NCI-H748 treated with DMSO at 0.1 percent for 48 hours (cell line): ENCODE measurements at regions not wholly inside any gene's neighbourhood (a gene's known extent, or its start where the extent isn't known, plus 50 kb on each side); places are given as distances from the start of the nearest gene placed in this dataset.

Experiments used
- DNase-seq: peaks from one replicate; lab custom pipeline; 2025; lab: John Stamatoyannopoulos, UW

- DNase-seq: peak; percentile 68
Observed at GRCh38 chr7:21092766-21093702, 306.3 kb upstream of the SP8 start.

GRCh38 chr7:21094589-21094988 lies 307.9 kb upstream of the SP8 start:
- DNase-seq: no peak

GRCh38 chr7:21099432-21099831 lies 312.7 kb upstream of the SP8 start:
- DNase-seq: no peak

GRCh38 chr7:21099955-21100354 lies 313.3 kb upstream of the SP8 start:
- DNase-seq: no peak

GRCh38 chr7:21101541-21101940 lies 314.9 kb upstream of the SP8 start:
- no peak for DNase-seq

- DNase-seq: no peak
Observed at GRCh38 chr7:21103426-21104123, 316.9 kb upstream of the SP8 start.

GRCh38 chr7:21104124-21104500 lies 317.4 kb upstream of the SP8 start:
- DNase-seq: no peak

GRCh38 chr7:21106296-21106732 lies 319.6 kb upstream of the SP8 start:
- no peak for DNase-seq

GRCh38 chr7:21107101-21107500 lies 320.4 kb upstream of the SP8 start:
- DNase-seq: no peak

- peak; percentile 48 for DNase-seq
Observed at GRCh38 chr7:21108182-21108581, 319.7 kb upstream of the SP4 start.

- DNase-seq: no peak
Observed at GRCh38 chr7:21113609-21114415, 314.1 kb upstream of the SP4 start.

GRCh38 chr7:21123586-21123985 lies 304.3 kb upstream of the SP4 start:
- no peak for DNase-seq

- no peak for DNase-seq
Observed at GRCh38 chr7:21125297-21125696, 302.6 kb upstream of the SP4 start.

- peak; percentile 58 for DNase-seq
Observed at GRCh38 chr7:21128062-21128817, 299.6 kb upstream of the SP4 start.

GRCh38 chr7:21131897-21132296 lies 296.0 kb upstream of the SP4 start:
- no peak for DNase-seq

- no peak for DNase-seq
Observed at GRCh38 chr7:21134631-21135030, 293.3 kb upstream of the SP4 start.

GRCh38 chr7:21135437-21135836 lies 292.4 kb upstream of the SP4 start:
- DNase-seq: no peak

GRCh38 chr7:21137640-21138039 lies 290.2 kb upstream of the SP4 start:
- no peak for DNase-seq

GRCh38 chr7:21140622-21141021 lies 287.3 kb upstream of the SP4 start:
- no peak for DNase-seq

GRCh38 chr7:21141476-21141875 lies 286.4 kb upstream of the SP4 start:
- DNase-seq: no peak

- no peak for DNase-seq
Observed at GRCh38 chr7:21142081-21142480, 285.8 kb upstream of the SP4 start.
